Mucosa of gallbladder (tissue), 1 donor: ENCODE measurements at regions not wholly inside any gene's neighbourhood (a gene's known extent, or its start where the extent isn't known, plus 50 kb on each side); places are given as distances from the start of the nearest gene placed in this dataset.
A peak's percentile ranks its signal among the peaks of the same experiment; 100 is the strongest.

ENCODE experiments used
- DNase-seq: peaks from one replicate; pipeline ENCODE4 v3.0.0-alpha.2; 2020; ENCODE audit warnings: low spot score
- donor health status: DM: no; HTN: no; CAD: no.

DNA sequence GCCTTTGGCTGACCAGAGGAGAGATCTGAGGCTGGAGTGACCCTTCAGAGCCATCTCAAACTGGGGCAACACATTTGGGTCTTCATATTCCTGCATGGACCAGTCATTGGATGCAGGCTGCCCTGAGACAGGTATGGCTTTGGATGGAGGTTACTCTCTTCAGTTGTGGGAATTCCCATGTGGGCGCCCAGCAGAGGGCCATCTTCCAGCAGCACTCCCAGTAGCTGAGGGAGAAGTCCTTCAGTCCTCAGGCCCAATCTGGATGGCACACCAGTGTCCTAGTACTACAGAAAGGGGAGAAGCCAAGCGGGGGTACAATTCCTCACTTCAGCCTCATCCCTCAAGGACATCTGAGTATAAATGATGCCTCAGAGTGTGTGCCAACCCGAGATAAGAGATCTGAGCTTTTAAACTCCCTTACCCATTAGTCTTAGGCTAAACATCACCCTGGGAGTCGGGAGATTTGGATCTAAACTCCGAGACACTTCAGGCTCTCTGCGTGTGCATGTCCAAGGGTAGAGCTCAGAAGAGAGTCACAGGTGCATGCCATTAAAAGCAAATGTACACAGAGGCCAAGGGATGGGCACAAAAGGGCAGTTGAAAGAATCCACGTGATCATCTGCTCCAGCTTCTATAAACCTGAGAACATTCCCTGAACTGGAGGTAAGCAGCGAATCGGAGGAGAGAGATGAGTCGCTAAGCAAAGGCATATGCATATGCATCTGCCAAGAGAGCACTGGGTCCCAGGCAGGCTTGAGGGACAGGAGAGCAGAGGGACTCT is 204.6 kb downstream of the CD83 start:
- peak; percentile 32 for DNase-seq

DNA sequence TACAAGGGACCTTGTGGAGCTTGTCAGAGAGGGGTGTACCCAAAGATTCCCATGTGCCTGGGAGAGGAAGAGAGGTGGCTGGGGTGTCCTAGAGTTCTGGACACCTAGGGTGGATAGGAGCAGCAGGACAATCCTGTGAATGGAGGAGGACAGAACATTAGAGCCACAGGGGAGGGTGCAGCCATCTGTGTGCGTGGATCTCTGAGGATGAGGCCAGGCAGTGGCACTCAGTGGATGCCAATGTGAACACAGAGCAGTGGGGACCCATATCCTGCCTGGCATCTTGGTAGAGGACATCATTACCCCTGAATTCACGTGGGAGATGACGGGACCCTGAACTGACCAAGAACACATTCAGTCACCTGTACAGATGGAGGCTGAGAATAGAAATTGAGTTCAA is 205.3 kb downstream of the CD83 start:
- no peak for DNase-seq

DNA sequence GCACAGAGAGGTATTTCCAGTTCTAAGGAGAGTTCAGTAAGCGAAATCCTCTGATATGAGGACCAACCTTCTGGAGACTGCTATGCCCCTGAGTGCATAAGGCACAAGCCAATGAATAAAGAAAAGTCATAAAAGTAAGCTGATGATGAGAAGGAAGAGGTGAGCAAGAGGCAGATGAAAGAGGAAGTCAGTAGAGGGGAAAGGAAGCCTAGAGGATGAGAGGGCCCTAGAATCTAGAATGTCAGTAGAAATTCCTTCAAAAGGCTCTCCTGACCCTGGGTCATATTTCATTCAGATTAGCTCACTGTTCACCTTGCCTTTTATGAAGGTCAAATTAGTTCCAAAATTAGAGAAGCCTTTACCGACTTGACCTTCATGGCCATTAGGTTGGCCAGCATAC is 209.2 kb downstream of the CD83 start:
- DNase-seq: no peak

DNA sequence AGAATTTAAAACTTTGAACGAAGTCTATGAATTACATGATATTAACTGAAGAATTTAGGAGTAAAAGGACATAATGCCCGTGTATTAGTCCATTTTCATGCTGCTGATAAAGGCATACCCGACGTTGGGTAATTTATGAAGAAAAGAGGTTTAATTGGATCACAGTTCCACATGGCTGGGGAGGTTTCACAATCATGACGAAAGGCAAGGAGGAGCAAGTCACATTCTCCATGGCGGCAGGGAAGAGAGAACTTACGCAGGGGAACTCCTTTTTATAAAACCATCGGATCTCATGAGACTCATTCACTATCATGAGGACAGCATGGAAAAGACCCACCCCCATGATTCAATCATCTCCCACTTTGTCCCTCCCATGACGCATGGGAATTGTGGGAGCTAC is 210.6 kb downstream of the CD83 start:
- DNase-seq: no peak

DNA sequence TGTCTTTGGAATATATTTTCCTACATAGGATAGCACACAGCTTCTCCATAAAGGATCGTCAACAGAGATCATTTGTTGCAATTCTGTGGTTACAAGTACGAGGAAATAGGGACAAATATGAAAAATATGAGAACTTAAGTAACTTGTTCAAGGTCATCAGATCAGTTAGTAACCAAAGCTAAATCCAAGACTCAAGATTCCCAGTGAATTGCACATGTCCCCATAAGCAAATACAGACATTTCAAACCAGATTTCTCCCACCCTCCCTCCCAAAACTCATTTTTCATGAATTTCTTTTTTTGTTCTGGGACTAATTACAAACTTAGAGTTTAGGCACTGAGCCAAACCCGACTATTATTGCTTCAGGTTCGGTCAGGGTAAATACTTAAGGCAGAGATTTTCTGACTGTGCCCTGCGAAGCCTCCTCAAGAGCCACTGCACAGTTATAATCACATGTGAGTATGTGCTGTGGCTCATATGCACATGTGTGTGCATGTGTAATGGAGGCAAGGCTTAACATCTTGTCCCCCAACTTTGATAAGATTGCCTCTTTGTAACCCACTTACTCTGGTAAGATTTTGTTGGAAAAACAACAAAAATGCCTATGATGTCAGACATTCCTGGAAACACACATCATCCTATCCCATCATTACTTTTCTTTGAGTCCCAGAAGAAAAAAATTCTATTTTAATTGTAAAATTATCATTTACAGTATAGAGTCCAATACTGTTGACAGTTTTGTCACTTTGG is 216.2 kb downstream of the CD83 start:
- DNase-seq: no peak

DNA sequence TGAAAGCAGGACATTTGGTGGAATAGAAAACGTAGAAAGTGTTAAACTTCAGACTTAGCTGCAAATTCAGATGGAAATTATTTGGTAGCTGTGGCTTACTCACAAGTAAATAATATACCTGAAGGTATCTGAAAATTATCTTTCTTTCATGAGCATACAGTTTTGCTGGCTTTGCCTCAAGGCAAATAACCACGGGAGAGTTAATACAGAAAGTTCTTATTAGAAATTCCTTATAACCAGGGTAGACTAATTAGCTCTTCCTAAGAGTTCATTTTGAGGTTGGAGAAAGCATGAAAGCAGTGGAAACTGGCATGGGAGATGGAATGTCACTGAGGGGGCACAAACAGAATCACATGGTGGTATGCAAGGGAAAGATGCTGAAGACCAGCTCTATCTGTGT is 217.5 kb downstream of the CD83 start:
- no peak for DNase-seq

DNA sequence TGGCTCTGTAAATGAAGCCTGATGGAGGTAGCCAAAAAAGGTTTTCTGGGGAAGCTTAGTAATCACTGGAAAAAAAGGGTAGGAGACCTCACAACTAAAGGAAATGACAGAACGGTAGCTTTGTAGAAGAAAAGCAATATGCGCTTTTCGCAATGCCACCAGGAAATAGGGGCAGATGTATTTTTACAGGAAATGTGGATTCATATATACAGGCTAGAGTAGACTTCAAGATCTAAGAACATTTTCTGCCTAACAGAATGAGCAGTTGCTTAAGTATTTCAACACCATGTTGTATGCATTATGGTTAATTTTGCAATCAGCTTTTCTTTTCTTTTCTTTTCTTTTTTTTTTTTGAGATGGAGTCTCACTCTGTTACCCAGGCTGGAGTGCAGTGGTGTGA is 219.6 kb downstream of the CD83 start:
- no peak for DNase-seq

DNA sequence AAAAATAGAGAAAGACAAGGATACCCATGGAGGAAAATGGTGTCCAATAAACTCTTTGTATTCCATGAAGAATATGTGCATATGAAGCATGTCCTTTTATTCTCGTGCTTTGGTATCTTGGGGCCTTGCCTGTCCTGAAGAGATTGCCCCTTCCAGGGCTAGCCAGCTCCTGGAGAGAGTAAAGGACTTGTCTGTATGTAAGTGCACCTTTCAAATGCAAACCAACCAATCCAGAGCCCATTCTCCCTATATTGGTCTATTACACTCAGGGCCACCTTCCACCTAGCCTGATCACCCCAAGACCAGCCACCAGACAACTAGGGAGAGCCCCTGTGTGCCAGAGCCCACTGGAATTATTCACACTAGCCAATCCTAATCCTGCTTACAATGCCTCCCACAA is 221.6 kb downstream of the CD83 start:
- no peak for DNase-seq

DNA sequence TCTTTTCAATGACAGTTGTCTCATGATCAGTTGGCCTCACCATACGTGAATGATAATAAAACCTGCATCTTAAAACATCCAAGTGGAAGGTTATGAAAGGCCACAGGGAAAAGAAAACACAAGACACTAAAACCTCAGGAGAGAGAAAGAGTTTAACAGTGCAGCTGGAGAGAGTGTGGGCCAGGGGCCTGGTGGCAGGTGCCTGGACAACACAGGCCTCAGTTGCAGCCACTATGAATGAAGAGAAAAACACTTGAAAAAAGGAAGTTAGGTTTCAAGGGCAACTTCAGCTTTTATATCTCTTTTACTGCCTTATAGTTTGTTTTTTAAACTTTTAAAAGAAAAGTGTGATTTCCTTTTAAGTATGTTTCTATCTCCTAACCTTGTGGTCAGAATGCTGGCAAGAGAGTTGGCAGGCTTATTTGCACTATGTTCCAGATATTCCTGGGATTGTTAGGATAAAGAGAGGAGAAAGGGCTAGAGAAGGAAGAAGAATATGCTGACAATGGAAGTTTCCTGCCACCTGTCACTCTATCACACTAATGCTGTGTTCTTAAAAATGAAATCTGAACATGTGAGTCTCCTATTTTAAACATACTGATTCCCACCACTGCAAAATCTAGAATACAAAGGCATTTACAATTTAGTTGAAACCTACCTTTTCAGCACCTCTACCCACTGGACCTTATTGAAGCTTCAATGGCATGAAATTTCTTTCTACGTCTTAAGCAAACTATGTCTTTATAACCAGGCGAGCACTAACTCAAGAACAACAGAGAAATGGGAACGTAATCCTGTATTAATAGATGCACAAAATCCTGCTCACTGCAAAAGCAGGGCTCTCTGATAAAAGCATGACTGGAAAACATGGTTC is 222.4 kb downstream of the CD83 start:
- DNase-seq: no peak

DNA sequence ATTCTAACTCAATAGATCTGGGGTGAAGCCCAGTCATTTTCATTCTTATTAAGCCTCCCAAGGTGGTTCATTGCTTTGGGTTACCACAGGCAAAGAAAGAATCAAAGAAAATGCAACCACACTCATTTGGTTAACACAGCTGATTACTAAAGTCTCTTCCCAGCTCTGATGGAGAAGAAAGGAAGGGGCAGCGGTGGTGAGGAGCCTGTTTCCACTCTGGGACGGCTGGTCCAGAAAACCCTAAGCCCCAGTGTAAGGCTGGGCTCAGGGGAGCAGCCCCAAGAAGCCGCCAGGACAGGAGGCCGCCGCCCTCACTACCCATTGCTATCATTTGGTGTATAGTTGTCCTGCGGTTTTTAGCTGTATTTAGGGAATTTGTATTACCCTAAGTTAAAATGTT is 226.9 kb downstream of the CD83 start:
- DNase-seq: no peak

DNA sequence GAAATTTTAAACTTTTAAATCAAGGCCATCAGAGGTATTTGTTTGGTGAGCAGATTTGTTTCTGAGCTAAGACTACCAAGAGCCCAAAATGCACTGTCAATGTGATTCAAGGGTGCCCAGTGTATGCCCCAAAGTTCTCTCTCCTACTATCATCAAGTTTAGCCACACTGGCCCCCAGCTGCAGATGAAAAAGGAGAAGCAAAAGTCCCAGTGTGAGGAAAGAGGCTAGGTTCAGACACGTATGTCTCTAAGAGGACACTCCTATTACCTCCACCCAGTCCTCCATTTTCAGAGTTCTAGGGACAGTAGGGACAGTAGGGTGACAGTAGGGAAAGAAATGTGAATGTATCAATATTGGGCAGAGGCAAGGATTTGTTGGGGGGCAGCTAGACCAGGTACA is 230.8 kb downstream of the CD83 start:
- no peak for DNase-seq

DNA sequence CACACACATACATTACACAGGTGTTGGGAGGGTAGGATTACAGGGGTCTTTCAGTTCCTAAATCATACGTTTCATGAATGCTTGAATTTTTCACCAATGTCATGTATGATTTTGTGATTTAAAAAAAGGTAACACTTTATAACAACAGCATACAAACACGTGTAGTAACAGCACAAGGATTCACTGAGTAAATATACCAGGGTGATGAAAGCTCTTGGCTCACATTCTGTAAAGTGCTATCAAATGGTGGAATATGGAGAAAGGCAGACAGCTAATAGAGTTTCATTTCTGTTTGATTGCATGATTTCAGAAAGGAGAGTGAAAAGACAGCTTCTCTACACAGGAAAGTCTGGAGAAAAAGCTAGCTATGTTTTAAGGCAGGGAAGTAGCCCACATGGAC is 231.9 kb downstream of the CD83 start:
- DNase-seq: no peak

DNA sequence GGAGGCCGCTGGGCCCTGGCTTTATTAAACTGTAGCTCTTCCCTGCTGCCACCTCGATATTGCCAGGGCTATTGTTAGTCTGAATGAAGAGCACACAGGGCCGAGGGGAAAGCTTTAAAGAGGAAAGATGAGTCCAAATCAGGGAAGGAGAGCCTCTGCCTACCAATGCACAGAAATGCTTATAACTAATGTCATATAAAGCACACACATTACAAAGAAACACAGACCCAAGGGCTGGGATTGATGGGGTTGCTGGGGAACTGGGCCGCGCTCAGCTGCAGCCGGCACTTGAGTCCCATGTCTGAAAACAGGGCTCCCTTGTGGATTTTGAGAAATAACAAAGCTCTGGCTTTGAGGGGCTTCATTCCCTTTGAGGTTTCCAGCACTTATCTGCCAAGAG is 232.6 kb downstream of the CD83 start:
- no peak for DNase-seq

DNA sequence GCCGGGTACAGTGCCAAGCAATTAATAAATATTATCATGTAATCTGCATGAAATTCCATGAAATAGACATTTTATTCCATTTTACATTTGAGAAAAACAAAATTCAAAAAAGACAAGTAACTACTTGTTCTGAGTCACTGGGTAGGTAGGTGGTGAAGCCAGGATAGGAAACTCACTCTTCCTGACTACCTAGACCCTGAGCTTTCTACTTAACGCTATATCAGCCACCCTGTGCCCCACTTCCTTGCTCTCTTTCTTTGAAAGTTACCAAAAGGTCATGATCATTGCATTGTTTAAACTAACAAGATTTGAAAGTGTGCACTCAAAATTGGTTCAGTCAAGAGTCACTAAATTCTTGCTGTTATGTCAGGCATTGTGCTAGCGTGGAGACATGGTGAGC is 235.7 kb downstream of the CD83 start:
- no peak for DNase-seq

DNA sequence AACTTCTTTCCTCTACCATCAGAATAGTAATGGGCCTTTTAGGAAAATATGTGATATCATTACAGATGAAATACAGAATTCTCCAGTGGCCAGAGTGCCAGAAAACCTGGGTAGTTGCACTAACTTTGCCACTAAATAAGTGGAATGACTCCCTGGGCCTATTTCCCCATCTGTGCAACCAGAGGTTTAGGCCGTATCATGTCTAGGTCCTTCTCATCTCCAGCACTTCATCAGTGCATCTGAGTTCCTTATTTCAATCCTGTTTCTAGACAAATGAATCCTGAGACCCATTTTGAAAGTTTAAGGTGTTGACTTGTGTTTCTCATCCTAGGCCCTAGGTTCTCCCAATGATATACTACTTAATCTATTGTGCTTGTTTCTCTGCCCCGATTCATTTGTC is 236.2 kb downstream of the CD83 start:
- no peak for DNase-seq

DNA sequence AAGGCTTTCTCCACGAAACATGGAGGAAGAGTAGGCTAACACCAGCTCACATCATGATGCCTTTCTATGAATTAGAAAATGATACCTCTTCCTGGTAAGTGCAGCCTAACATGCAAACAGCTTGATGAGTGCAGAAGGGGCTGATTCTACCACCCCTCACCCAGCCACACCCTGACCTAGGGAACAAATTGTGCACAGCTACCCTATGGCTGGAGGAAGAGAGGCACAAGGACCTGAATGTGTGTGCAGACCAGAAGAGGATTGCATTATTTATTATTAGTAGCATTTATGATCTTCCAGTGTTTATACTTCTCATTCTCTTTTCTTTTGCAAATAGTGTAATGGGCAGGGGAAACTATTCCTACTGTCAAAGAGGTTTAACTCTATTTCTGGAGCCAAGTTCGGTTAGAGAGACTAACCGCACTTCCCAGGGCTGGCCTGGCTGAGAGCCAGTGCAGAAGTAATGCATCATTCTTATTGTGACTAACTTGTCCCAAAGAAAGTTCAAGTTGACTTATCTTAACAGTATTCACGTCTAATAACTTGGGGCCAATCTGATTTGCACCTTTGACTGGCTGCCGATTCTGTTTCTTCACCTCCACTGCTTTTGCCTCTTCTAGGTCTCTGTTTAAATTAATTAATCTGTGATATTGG is 237.5 kb downstream of the CD83 start:
- DNase-seq: peak; percentile 50

DNA sequence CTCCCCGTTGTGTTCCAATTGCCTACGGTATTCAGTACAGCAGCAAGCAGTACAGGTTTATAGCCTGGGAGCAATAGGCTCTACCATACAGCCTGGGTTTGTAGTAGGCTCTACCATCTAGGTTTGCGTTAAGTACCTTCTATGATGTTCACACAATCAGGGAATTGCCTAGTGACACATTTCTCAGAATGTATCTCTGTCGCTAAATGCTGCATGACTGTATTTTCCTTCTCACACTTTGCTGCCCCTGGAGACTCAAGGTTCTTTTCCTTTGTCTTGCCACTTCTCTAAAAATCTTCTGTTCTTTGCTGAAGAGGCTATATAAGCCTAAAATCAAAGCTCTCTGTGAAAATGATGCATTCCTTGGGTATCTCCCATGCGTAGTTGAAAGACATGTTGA is 241.9 kb downstream of the CD83 start:
- DNase-seq: no peak

DNA sequence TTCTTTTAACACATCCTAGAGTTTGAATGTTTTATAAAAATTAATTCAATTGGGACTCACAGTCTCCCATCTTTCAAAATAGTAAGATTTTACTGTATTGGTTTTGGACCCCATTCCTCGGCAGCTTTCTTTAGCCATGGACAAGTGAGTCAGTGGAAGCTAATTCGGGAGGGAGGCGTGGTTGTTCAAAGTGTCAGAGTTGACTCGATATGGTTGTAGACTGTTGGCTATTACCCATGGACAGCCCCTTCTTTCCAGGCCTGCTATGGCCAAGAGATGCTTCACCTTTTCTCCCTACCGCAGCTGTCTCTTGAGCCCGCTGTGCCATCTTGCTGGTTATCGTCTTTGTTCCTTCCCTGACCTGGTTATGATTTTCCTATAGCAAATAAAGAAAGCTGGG is 243.0 kb downstream of the CD83 start:
- no peak for DNase-seq

DNA sequence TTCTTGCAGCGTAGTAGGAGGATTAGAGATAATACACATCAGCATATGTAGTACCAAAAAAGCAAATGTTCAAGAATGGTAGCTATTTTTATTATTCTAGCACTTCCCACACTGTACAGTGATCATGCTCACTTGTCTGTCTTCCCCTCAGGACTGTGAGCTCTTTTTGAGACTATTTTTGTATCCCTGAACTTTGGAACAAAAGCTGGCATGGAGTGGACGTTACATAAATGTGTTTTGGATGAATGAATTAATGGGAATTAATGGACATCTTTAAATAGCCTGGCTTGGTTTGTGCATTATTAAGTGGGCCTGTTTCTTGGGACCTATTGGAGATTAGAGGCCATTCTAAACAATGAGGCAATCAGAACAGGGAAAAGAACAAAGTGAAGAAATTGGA is 243.7 kb downstream of the CD83 start:
- DNase-seq: no peak

DNA sequence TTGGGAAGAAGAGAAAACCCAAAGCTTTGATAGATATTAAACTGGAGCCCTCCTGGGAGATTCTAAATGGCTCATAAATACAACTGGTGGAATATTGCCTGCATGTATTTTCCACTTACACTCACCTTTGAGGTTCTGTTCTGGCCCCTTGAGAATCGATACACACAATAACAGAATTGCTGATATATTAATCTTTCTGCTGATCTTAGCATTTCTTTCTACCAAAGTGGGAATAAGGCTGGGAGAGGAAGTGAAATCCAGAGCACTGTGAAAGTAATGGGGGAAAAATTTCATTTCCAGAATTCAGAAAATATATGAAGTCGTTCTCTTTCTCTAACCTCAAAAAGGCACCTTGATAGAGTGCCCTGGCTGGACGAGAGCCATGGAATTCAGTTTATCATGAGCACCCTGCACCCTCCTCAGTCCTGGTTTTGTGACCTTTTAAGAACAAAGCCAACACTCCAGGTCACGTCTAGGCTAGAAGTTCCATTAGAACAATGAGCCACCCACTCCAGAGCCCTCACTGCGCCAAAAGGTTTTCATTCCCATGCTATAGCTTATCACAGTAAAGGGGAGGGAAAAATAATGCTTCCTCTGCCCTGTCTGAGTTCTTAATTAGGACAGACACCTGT is 244.5 kb downstream of the CD83 start:
- DNase-seq: no peak

DNA sequence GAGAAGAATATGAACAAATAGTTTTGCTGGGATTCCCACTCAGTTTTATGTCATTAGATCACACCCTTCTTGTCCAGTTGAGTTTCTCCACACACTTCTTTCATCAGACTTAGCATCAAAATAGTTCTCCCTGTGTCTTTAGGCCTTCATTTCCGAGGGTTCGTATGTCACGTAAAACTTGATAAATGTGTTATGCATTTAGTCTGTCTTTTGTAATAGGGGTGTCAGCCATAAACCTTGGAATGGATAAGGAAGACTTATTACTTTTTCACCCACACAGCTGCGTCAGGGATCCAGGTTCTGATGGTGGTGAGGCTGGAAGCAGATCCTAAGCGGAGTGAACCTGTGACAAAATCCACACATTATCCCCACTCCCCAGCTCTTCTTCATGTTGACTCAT is 246.8 kb downstream of the CD83 start:
- DNase-seq: no peak

DNA sequence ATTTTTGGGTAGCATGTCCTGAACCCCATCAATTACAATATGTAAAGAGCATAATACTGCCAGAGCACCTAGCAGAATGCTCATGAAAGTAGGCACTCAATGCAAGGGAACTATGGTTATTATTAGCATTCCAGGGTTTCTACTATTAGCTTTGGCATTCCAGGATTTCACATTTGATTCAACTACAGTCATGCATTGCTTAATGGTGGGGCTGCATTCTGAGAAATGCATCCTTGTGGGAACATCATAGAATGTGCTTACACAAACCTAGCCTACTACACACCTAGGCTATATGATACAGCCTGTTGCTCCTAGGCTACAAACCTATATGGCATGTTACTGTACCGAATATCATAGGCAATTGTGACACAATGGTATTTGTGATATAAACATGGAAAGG is 247.8 kb downstream of the CD83 start:
- DNase-seq: no peak
